VCaP (cell line): ENCODE measurements at regions not wholly inside any gene's neighbourhood (a gene's known extent, or its start where the extent isn't known, plus 50 kb on each side); places are given as distances from the start of the nearest gene placed in this dataset.
A peak's percentile ranks its signal among the peaks of the same experiment; 100 is the strongest.

Source experiments
- H3K27ac ChIP-seq: fragments of 450-650 bp; 2 replicates; pipeline ENCODE4 v1.5.1; 2017
- CTCF ChIP-seq: fragments of 450-650 bp; conservative IDR thresholded peaks from 2 replicates; pipeline ENCODE4 v1.5.1; 2017; ENCODE audit warnings: mild to moderate bottlenecking, moderate library complexity

- TF ChIP-seq CTCF: peak; percentile 70
- no peak overlapping the region for H3K27ac ChIP-seq
Measured at GRCh38 chr16:87076950-87077749, 240.0 kb downstream of the C16orf95 start.

GRCh38 chr16:87077750-87078127 is 239.5 kb downstream of the C16orf95 start:
- no peak for TF ChIP-seq CTCF
- no peak overlapping the region for H3K27ac ChIP-seq

GRCh38 chr16:87080571-87081167 is 236.5 kb downstream of the C16orf95 start:
- no peak overlapping the region for H3K27ac ChIP-seq
- no peak for TF ChIP-seq CTCF

- no peak for TF ChIP-seq CTCF
- H3K27ac ChIP-seq: no peak overlapping the region
Measured at GRCh38 chr16:87085441-87085840, 231.8 kb downstream of the C16orf95 start.

- H3K27ac ChIP-seq: no peak overlapping the region
- TF ChIP-seq CTCF: no peak
Measured at GRCh38 chr16:87086156-87086555, 231.0 kb downstream of the C16orf95 start.

- H3K27ac ChIP-seq: no peak overlapping the region
- no peak for TF ChIP-seq CTCF
Measured at GRCh38 chr16:87086575-87086974, 230.6 kb downstream of the C16orf95 start.

GRCh38 chr16:87092958-87093357 is 224.2 kb downstream of the C16orf95 start:
- no peak overlapping the region for H3K27ac ChIP-seq
- TF ChIP-seq CTCF: no peak
